ENCODE measurements at regions not wholly inside any gene's neighbourhood (a gene's known extent, or its start where the extent isn't known, plus 50 kb on each side); places are given as distances from the start of the nearest gene placed in this dataset.

- no peak for TF ChIP-seq POLR2A (IDR thresholded peaks at IDR 0.05)
- TF ChIP-seq, protein P1, sequence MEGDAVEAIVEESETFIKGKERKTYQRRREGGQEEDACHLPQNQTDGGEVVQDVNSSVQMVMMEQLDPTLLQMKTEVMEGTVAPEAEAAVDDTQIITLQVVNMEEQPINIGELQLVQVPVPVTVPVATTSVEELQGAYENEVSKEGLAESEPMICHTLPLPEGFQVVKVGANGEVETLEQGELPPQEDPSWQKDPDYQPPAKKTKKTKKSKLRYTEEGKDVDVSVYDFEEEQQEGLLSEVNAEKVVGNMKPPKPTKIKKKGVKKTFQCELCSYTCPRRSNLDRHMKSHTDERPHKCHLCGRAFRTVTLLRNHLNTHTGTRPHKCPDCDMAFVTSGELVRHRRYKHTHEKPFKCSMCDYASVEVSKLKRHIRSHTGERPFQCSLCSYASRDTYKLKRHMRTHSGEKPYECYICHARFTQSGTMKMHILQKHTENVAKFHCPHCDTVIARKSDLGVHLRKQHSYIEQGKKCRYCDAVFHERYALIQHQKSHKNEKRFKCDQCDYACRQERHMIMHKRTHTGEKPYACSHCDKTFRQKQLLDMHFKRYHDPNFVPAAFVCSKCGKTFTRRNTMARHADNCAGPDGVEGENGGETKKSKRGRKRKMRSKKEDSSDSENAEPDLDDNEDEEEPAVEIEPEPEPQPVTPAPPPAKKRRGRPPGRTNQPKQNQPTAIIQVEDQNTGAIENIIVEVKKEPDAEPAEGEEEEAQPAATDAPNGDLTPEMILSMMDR (IDR thresholded peaks at IDR 0.05) = no peak
Measured at GRCh38 chr2:67719351-67719750, 322.2 kb downstream of the ETAA1 start.
